ENCODE measurements at regions not wholly inside any gene's neighbourhood (a gene's known extent, or its start where the extent isn't known, plus 50 kb on each side); places are given as distances from the start of the nearest gene placed in this dataset.
"Not testable (repeated sequence)": the region's sequence is repeated elsewhere in the genome, so short reads cannot be mapped to it uniquely, and the experiment has no call there.

- DNase-seq (ENCODE audit: low spot score) = no peak
These were observed 78.4 kb downstream of the ADAMTS15 start for GRCh38 chr11:130526846-130527245.

GRCh38 chr11:130527636-130528297 lies 79.3 kb downstream of the ADAMTS15 start:
- DNase-seq (ENCODE audit: low spot score) = no peak

DNA sequence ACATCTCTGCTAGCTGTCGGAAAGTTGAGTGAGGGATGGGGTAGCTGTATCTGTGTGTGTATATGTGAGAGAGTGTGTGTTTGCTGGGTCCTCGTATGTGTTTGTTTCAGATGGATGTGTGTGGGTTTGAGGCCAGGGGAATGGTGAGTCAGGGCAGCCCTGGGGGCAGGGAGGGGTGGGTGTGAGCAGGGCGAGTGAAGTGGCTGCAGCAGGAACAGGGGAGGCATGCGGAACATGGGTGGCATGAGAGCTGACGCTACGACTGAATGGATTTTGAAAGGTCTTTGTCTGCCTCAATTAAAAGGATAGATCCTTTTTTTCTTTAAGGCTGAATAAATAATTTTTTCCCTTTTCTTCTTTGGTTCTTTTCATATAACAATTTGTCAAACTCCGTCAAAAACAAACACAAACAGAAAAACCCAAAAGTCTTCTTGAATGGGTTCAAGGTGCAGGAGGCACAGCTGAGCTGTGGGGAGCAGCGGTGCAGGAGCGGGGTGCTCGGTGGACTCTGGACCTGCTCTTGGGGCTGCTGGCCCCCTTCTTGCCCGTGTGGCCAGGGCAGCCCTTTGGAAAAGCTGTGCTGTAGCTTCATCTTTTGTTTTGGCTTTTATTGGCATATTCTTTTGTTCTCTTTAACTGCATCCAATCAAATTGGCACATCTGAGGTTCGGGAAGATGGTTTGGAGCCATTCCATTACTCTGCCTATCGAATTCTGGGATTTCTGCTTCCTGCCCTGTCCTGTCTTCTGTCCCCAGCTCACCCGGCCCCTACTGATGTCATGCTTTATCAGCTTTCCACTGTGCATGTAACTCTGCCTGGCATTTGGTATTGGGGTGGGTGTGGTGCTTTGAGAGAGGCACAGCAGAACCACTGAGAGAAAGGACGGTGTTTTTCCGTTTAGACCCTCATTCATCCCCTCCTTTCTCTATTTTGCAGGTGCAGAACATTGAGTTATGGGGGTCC lies 80.1 kb downstream of the ADAMTS15 start:
- no peak for DNase-seq (ENCODE audit: low spot score)

DNA sequence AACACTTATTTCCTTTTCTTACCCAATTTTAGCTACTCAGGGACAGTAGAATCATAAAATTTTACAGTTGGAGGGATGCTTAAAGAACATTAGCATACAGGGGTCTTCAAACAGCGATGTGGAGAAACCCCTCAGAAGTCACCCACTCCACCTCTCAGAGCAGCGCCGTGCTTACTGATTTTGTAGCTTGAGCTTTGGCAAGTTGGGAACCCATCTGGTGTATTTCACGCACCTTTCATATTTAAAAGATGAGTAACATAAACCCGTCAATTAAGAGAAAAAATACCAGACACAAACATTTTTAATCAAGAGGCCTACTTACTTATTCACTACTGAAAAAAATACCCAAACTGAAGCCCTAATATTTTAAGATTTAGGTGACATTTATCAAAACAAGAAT lies 80.9 kb downstream of the ADAMTS15 start:
- no peak for DNase-seq (ENCODE audit: low spot score)

DNA sequence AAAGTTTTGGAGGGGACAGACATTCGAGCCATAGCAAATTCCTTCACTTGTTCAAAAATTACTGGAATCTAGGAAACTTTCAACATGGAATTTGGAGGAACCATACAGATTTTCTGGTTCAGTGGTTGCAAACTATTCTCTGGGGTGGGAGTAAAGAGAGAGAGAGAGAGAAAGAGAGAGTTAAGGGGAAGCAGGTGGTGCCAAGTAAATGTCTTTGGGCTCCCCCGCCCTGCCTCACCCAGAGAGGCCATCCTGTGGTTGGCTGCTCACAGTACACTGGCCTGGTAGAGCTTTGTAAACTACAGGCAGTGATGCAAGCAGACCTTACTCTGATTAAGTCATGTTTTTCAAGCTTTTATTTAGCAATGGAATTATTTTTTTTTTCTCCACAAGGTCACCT lies 82.6 kb downstream of the ADAMTS15 start:
- no peak for DNase-seq (ENCODE audit: low spot score)

DNA sequence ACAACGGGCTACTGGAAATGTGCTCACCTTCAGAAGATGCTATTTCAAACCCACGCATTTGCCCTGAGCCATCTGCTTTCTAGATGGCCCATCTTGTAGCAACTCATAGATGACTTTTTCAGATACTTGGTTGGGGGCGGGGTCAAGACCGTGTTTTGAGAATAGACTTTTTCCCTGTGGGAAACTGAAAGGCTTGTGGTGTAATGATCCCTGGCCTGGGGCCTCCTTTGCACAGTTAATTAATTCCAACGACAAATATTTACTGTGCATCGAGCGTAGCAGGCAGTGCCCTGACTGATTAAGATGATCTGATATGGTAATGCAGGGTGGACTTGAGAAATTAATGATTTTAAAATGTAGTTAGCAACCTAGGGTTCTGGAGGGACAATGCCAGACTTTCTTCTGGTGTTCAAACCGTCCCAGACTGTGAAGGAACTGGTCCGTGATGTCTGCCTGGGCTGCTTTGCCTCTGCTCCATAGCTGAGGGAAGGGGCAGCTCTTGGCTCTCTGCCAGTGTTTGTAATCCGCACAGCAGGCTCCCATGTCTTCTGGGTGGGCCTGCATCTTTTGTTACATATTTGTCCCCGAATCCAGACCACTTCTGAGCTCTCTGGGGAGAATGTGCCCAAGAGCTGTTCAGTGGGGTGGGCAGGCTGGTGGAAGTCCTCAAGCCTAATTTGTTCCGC lies 84.8 kb downstream of the ADAMTS15 start:
- DNase-seq (ENCODE audit: low spot score) = no peak

- DNase-seq (ENCODE audit: low spot score) = no peak
These were observed 85.4 kb downstream of the ADAMTS15 start for GRCh38 chr11:130533871-130534270.

- DNase-seq (ENCODE audit: low spot score) = no peak
These were observed 86.1 kb downstream of the ADAMTS15 start for GRCh38 chr11:130534551-130534950.

GRCh38 chr11:130535520-130535919 lies 87.1 kb downstream of the ADAMTS15 start:
- DNase-seq (ENCODE audit: low spot score) = no peak

GRCh38 chr11:130536106-130537040 lies 87.9 kb downstream of the ADAMTS15 start:
- DNase-seq (ENCODE audit: low spot score) = no peak

DNA sequence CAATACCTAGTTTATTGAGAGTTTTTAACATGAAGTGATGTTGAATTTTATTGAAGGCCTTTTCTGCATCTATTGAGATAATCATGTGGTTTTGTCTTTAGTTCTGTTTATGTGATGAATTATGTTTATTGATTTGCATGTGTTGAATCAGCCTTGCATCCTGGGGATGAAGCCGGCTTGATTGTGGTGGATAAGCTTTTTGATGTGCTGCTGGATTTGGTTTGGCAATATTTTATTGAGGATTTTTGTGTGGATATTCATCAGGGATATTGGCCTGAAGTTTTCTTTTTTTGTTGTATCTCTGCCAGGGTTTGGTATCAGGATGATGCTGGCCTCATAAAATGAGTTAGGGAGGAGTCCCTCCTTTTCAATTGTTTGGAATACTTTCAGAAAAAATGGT lies 91.2 kb downstream of the ADAMTS15 start:
- not testable (repeated sequence) for DNase-seq (ENCODE audit: low spot score)

- no peak for DNase-seq (ENCODE audit: low spot score)
These were observed 95.8 kb downstream of the ADAMTS15 start for GRCh38 chr11:130544266-130544665.

DNA sequence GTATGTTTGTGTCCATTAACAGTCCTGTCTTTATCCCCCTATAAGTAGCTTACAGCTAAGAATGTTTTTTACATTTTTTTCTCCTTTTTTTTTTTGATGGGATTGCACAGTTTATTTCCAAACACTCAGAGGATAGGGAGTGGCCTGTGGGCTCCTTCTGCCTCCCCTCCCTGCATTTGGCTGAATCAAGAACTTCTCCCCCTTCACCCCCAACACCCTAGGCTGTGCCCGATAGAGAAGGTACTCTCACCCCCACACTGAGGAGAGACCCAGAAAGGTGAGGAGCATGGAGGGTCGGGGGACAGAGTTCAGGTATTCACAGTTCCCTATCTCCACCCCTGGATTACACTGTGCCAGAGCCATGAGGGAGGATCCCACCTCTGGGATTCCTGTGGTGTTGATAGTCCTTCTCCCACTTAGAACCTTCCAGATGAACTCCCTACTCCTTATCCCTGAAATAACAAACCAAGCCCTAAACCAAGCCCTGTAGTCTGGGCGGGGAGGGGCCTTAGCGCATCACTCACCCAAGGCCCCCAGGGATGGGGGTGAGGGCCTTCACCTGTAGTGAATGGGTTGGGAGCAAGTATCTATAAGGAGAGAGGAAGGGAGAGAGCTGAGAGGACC lies 97.1 kb downstream of the ADAMTS15 start:
- no peak for DNase-seq (ENCODE audit: low spot score)

DNA sequence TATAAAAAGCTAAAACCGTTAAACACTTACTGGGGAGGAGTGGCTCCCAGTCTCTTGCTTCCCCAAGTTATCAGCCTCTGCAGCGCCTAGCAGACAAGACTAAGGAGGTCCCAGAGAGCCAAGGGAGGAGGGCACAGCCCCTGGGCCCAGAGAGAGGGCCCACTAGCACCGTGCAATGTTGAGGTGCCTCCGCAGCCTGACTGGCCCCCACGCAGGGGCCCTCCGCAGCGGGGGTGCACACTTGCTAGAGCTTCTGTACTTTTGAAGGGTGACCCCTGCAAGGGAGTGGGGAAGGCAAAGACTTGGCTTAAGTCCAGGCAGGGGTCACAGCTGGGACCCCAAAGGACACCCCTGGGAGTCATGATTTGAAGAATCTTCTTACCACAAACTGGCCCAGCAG lies 98.0 kb downstream of the ADAMTS15 start:
- DNase-seq (ENCODE audit: low spot score) = no peak

- no peak for DNase-seq (ENCODE audit: low spot score)
These were observed 98.7 kb downstream of the ADAMTS15 start for GRCh38 chr11:130546901-130547694.

DNA sequence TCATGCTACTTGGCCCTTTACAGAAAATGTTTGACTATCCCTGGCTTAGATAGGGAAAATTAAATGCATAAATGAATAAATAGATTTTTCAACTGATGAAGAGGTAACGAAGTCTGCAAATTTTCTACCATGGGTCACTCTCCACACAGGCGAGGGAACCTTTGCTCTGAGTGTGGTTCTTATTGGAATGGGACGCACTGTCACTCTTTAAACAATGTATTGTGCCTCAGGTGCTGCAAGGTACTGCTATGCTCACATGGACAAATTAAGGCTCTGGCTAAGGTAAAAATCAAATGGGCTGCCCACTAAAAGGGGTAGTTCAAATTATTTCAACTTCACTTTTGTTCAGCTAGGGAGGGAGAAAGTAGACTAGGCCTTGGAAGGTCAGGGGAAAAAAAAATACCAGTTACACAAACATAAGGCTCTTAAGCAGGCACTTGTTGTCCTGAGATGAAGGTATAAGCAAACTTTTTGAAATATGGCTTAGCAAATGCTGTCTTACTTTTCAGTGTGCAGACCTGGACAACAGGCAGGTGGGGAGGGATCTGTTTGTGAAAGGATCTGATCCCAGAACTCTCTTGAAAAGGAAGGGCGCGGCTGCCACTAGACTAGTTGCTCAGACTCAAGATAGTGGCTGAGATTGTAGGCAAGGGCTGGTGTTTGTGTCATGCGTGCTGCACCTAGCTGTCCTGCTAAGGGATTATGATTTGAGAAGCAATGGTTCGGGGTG lies 99.5 kb downstream of the ADAMTS15 start:
- DNase-seq (ENCODE audit: low spot score) = no peak

GRCh38 chr11:130548491-130548833 lies 100.0 kb downstream of the ADAMTS15 start:
- DNase-seq (ENCODE audit: low spot score) = no peak

- DNase-seq (ENCODE audit: low spot score) = no peak
These were observed 101.1 kb downstream of the ADAMTS15 start for GRCh38 chr11:130549393-130549999.

DNA sequence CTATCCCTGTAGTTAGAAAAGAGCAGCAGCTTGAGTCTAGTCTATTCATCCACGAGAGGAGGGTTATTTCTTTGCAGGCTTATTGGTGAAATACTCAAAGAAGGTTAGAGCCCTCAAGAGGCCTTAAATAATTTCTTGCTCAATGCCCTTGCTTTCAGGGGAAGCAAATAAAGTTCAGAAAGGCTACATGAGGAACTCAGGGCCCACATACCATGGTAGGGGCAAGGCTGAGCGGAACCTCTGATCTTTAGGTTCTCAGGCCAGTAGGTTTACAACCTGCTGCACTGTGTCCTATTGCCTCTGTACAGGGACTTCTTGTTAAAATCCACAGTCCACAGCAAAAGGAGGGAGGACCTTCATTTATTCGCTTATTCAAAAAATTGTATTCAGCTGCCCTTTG lies 101.7 kb downstream of the ADAMTS15 start:
- DNase-seq (ENCODE audit: low spot score) = no peak
